Endothelial cell of umbilical vein (primary cell): ENCODE measurements at regions not wholly inside any gene's neighbourhood (a gene's known extent, or its start where the extent isn't known, plus 50 kb on each side); places are given as distances from the start of the nearest gene placed in this dataset.

Experiments used
- BruUV-seq: library from RNA; stranded (reverse); fragments of 400-500 nt; replicated peaks from 2 replicates; lab custom pipeline; 2021; lab: Mats Ljungman, UMichigan
- CTCF ChIA-PET: fragments of 300-600, 350-600 bp; sonication (Branson Sonifier 250); formaldehyde crosslinking; loops from one replicate; lab custom pipeline; 2021; ENCODE audit warnings: antibody characterized with exemption, inconsistent platforms; lab: Charles Lee
- POLR2A ChIA-PET: fragments of 300-600, 350-600 bp; sonication (Branson Sonifier 250); formaldehyde crosslinking; loops from one replicate; lab custom pipeline; 2021; ENCODE audit warnings: antibody characterized with exemption, inconsistent platforms; lab: Charles Lee
- DNase-seq: peaks from one replicate; pipeline ENCODE4 v3.0.0-alpha.2; 2011; ENCODE audit warnings: low read depth, low spot score
- FAIRE-seq: peaks from 2 replicates; lab custom pipeline; 2011; peaks lifted over from hg19 to GRCh38; lab: Jason Lieb, UNC
- H2AFZ ChIP-seq: 2 replicates; pipeline ENCODE4 v1.6.0; 2012; ENCODE audit warnings: low read depth, low read length, control low read depth, inconsistent platforms
- H3K27ac ChIP-seq: 2 replicates; pipeline ENCODE4 v1.5.1; 2011; ENCODE audit warnings: low read depth, mild to moderate bottlenecking, control low read depth, low read length, moderate library complexity; ENCODE audit not compliant: insufficient read depth
- H3K27me3 ChIP-seq, 2 experiments: 2 replicates each; pipeline versions ENCODE4 v1.6.0 to v1.6.1; 2011; ENCODE audit warnings: low read length in 2 of 2, mixed read lengths in 1 of 2; ENCODE audit not compliant: control insufficient read depth in 2 of 2, insufficient read depth in 2 of 2
- H3K36me3 ChIP-seq, 2 experiments: 2 replicates in 1 of 2; 3 replicates in 1 of 2; pipeline ENCODE4 v1.5.1; 2011; ENCODE audit warnings: low read length in 2 of 2, mild to moderate bottlenecking in 1 of 2, moderate library complexity in 1 of 2; ENCODE audit not compliant: control insufficient read depth in 2 of 2, insufficient read depth in 2 of 2; ENCODE audit errors: extremely low read depth in 1 of 2
- H3K4me1 ChIP-seq: 3 replicates; pipeline ENCODE4 v1.5.1; 2011; ENCODE audit warnings: mild to moderate bottlenecking, low read length; ENCODE audit not compliant: control insufficient read depth, insufficient read depth; ENCODE audit errors: extremely low read depth
- H3K4me2 ChIP-seq: 2 replicates; pipeline ENCODE4 v1.6.1; 2011; ENCODE audit warnings: low read length, control low read depth, mixed read lengths; ENCODE audit not compliant: insufficient read depth
- H3K4me3 ChIP-seq, 3 experiments: fragments of 200-600 bp in 1 of 3; sonication (generic), shearing (Covaris generic) in 1 of 3; replicated peaks in 1 of 3; 2 replicates each; pipeline ENCODE4 v1.5.1; 2011 to 2016; ENCODE audit warnings: control low read depth in 3 of 3, low read length in 3 of 3, mild to moderate bottlenecking in 2 of 3, inconsistent platforms in 1 of 3, low read depth in 1 of 3, moderate library complexity in 1 of 3; ENCODE audit not compliant: insufficient read depth in 1 of 3
- H3K79me2 ChIP-seq: 2 replicates; pipeline ENCODE4 v1.6.0; 2012; ENCODE audit warnings: low read length, inconsistent platforms; ENCODE audit not compliant: control insufficient read depth, insufficient read depth
- H3K9ac ChIP-seq: replicated peaks from 2 replicates; pipeline ENCODE3; 2011; ENCODE audit warnings: low read length, control low read depth; ENCODE audit not compliant: insufficient read depth; ENCODE audit errors: extremely low read depth
- H3K9me1 ChIP-seq: replicated peaks from 3 replicates; pipeline ENCODE4 v1.6.0; 2011; ENCODE audit warnings: mild to moderate bottlenecking, low read length; ENCODE audit not compliant: control insufficient read depth, insufficient read depth; ENCODE audit errors: extremely low read depth
- H3K9me3 ChIP-seq: replicated peaks from 2 replicates; pipeline ENCODE4 v1.5.1; 2012; ENCODE audit warnings: low read length, inconsistent platforms; ENCODE audit not compliant: control insufficient read depth, insufficient read depth
- H4K20me1 ChIP-seq: replicated peaks from 2 replicates; pipeline ENCODE3; 2011; ENCODE audit warnings: mild to moderate bottlenecking, low read length; ENCODE audit not compliant: control insufficient read depth, insufficient read depth; ENCODE audit errors: extremely low read depth
- CTCF ChIP-seq, 2 donors: IDR thresholded peaks; 1 replicate in 1 of 2; 2 replicates in 1 of 2; pipeline ENCODE4 v1.5.1; 2011; ENCODE audit warnings: low read length in 2 of 2, mild to moderate bottlenecking in 2 of 2, moderate library complexity in 2 of 2, control low read depth in 1 of 2, inconsistent platforms in 1 of 2, low read depth in 1 of 2; ENCODE audit not compliant: insufficient read depth in 1 of 2; ENCODE audit errors: extremely low read depth in 1 of 2
- EZH2 ChIP-seq: IDR thresholded peaks from 2 replicates; pipeline ENCODE4 v1.6.1; 2012; ENCODE audit warnings: borderline replicate concordance, low read depth, mild to moderate bottlenecking, moderate library complexity, low read length, inconsistent platforms; ENCODE audit not compliant: severe bottlenecking
- FOS ChIP-seq: IDR thresholded peaks from 2 replicates; pipeline ENCODE4 v1.6.1; 2011; ENCODE audit warnings: mild to moderate bottlenecking, low read length, moderate library complexity, borderline replicate concordance; ENCODE audit not compliant: insufficient read depth
- GATA2 ChIP-seq: IDR thresholded peaks from 2 replicates; pipeline ENCODE4 v1.7.0; 2011; ENCODE audit warnings: low read depth, mild to moderate bottlenecking, moderate library complexity, mixed read lengths, low read length; ENCODE audit not compliant: insufficient read length, insufficient read depth
- JUN ChIP-seq: IDR thresholded peaks from 2 replicates; pipeline ENCODE4 v1.6.1; 2011; ENCODE audit warnings: borderline replicate concordance, low read depth; ENCODE audit not compliant: insufficient read length, insufficient read depth
- MAX ChIP-seq: IDR thresholded peaks from 2 replicates; pipeline ENCODE4 v1.6.1; 2011; ENCODE audit not compliant: insufficient read depth, insufficient read length
- MYC ChIP-seq: IDR thresholded peaks from one replicate; pipeline ENCODE4 v1.6.1; 2011; ENCODE audit warnings: mild to moderate bottlenecking, low read depth, low read length
- POLR2A ChIP-seq: IDR thresholded peaks from 2 replicates; pipeline ENCODE4 v1.6.1; 2012; ENCODE audit warnings: low read depth, mild to moderate bottlenecking, control low read depth, low read length
- POLR2AphosphoS5 ChIP-seq: IDR thresholded peaks from 2 replicates; pipeline ENCODE4 v1.6.1; 2012; ENCODE audit warnings: low read depth, mild to moderate bottlenecking, control low read depth, low read length, moderate library complexity; ENCODE audit not compliant: insufficient read depth
- dilution Hi-C: fragments of 300-500 bp; cut with MboI; formaldehyde crosslinking; loops from one replicate; pipeline ENCODE4 v1.15.0; 2019; ENCODE audit warnings: low sequenced_read_pairs; ENCODE audit not compliant: extremely low pct_ligation_motif_present
- intact Hi-C: fragments of 100-400 bp; cut with micrococcal nuclease; formaldehyde crosslinking; loops from one replicate; pipeline ENCODE4 v1.10.0; 2022

- Histone ChIP-seq H3K27ac (no peak overlapping the region), H4K20me1 (no peaks in the 10 kb centered on the region), H3K36me3 (no peaks in the 10 kb centered on the region), H3K9me1 (no peaks in the 10 kb centered on the region), H3K79me2 (no peaks in the 10 kb centered on the region), H3K4me2 (no peak overlapping the region), H3K9me3 (no peaks in the 10 kb centered on the region), H3K9ac (no peak overlapping the region), H3K27me3 (peaks cover 32 to 52% of the 10 kb centered on the region in 2 experiments), H2AFZ (no peak overlapping the region), H3K4me1 (no peaks in the 10 kb centered on the region), H3K4me3 (no peak overlapping the region)
- FAIRE-seq (no peak), DNase-seq (no peak)
- no TSS peak for BruUV-seq
- dilution Hi-C loops = no loop called here
- TF ChIP-seq EZH2 (no peak), GATA2 (no peak), POLR2AphosphoS5 (no peak), JUN (no peak), FOS (no peak), POLR2A (no peak), MAX (no peak), MYC (no peak), CTCF (IDR thresholded peaks at IDR 0.05; ENCODE audit: extremely low read depth in 1 of 2, insufficient read depth in 1 of 2, low read depth in 1 of 2, low read length in 2 of 2) (no peak)
- POLR2A ChIA-PET = no interaction called here
- intact Hi-C loops = no loop called here
- CTCF ChIA-PET = interaction anchor here (0.6 to 1.9 kb wide), 5 partner anchors 10 to 295 kb away, joined by 3 to 5 read pairs (median 3); no protein-coding TSS in a partner anchor
Measured at GRCh38 chr14:22458737-22459136, 130.3 kb downstream of the DAD1 start.
